KG1 (cell line): ENCODE measurements at regions not wholly inside any gene's neighbourhood (a gene's known extent, or its start where the extent isn't known, plus 50 kb on each side); places are given as distances from the start of the nearest gene placed in this dataset.
"Not testable (repeated sequence)": the region's sequence is repeated elsewhere in the genome, so short reads cannot be mapped to it uniquely, and the experiment has no call there.

ENCODE experiments used
- DNase-seq: peaks from one replicate; lab custom pipeline; 2025; lab: John Stamatoyannopoulos, UW

DNA sequence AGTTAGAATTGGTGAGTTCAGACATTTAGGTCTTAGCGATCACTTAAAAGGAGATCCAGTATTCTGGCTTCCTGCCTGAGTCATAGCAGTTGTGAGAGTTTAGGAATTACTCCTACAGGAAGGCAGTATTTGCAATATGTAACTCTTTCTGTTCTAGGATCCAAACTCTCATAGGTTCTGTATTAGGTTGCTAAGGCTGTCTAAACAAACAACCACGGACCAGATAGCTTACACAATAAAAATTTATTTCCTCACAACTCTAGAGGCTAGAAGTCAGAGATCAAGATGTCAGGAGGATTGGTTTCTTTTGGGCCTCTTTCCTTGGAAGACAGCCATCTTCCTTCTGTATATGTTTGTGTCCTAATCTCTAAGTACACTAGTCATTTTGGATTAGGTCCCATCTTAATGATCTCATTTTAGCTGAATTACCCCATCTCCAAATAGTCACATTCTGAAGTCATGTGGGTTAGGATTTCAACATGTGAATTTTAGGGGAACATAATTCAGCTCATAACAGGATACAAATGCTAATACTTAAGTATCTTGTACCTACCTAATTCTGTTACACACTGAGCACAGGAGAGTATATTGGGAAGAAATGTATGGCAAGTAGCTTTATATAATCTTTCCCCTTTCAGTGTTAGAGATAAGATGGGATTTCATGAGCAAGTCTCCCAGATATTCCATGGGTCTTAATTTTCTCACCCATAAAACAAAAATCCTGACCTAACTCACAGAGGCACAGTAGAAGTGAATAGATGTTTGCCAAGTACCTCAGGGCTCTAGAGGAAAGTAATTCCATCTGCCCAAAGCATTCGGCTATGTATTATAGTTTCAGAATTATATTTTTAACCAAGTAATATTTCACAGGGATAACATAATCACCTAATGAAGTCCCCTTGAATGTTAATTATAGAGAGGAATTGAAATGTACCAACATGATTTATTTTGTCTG lies 144.4 kb downstream of the PTBP2 start:
- no peak for DNase-seq

DNA sequence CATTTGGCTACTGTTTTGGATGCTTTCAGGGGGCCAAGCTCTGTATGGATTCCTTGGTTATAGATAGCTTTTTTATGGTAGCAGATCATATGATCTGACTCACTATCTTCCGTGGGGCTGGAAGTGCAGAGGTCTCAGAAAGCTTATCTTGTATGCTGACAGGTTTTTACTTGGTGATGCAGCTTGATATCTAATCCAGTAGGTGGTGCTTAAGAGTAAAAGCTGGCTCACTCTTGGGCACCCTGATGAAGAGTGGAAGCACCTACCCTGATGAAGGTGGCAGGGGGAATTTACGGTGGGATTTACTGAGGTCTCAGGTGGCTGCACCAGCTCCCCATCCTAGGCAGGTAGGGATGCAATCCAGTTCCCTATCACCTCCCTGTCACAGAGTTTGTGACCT lies 151.2 kb downstream of the PTBP2 start:
- no peak for DNase-seq

DNA sequence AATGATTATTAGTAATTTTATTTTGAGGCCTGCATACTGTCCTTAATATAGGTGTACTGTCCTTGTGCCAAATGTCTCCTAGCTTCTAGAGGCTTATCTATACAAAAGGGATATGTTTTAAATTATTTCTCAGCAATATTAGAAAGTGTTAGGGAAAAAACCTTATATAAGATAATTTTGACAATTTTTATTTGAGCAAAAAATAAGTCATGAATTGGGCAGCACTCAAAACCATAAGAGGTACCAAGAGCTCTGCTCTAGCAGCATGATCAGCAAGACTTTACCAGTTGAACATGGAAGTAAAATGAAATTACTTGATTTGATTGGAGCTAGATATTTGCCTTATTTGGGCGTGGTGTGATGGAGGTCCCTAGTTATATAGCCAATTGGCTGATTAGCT lies 157.1 kb downstream of the PTBP2 start:
- no peak for DNase-seq

DNA sequence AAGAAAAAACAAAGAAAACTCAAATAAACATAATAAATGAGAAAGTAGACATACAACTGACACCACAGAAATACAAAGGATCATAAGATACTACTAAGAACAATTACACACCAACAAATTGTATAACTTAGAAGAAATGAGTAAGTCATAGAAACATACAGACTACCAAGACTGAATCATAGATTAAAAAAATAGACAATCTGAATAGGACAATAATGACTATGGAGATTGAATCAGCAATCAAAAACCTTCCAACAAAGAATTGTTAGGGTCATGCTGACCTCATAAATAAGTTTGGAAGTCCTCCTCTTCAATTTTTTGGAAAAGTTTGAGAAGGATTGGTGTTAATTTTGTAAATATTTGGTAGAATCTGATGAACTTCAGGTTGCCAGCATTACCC lies 159.0 kb downstream of the PTBP2 start:
- no peak for DNase-seq

DNA sequence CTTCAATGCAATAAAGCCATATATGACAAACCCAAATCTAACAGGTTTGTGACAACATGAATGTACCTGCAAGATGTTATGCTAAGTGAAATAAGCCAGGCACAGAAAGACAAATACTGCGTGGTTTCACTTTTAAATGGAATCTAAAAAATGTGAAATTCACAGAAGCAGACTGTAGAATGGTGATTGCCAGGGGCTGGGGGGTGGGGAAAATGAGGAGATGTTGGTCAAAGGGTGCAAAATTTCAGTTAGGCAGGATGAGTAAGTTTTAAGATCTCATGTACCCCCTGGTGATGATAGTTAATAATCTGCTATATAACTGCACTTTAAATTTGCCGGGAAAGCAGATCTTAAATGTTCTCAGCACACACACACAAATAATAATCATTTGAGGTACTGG lies 160.5 kb downstream of the PTBP2 start:
- DNase-seq, result no peak

- DNase-seq, result no peak
Observed at GRCh38 chr1:96886474-96886873, 164.9 kb downstream of the PTBP2 start.

DNA sequence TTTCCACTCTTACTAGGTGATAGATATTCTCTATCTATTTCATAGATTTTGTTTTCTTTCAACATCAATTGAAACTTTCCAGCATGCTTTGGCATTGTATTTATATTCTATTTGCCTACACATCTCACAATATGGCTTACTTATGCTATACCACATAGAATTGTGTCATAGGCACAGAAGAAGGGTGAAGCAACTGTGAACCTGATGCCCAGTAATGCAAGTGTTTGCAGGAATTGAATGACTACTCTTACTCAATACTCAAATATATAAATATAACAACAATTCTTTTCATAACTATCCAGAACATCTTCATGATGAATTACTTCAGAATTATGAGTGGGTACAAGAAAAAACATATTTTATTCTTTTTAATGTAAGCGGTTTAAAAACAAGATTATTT lies 165.9 kb downstream of the PTBP2 start:
- DNase-seq, result no peak

DNA sequence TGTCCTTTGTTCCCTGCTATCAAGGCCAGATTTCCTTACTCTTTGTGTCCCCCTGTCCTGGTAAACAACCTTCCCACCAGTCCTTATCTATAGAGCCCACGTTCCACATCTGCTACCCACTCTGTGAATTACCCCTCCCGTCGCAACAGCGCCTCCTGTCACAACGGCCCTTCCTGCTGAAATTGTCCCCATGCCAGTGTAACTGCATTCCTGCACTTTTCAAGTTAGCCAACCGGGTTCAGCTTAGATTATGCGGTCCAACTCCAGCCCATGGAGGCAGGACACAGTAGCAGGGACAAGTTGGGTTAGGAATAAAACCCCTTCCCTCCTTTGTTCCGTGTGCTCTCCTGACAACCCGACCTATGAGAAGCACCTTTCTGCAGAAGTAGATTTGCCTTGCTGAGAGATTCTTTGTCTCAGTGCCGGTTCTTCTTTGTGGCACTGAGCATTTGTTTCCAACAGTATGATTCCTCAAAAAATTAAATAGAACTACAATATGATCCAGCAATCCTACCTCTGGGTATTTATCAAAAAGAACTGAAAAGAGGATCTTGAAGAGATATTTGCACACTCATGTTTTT lies 180.3 kb downstream of the PTBP2 start:
- DNase-seq, result no peak

DNA sequence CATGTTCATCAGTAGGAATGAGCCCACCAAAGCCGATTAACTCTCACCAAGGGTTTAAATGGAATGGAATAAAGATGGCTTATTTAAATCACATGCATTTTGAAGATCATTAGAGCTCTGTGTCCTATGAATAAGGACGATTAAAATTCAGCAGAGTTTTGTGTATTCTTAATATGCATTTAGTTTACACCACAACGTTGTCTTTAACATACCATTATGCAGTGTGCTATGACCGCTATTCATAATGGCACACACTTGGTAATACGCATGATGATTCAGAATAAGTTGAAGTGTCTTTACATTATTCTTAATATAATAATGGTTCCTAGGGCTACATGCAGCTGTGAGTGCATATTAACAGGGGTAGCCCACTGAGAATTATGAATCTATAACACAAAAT lies 190.7 kb downstream of the PTBP2 start:
- DNase-seq, result no peak

DNA sequence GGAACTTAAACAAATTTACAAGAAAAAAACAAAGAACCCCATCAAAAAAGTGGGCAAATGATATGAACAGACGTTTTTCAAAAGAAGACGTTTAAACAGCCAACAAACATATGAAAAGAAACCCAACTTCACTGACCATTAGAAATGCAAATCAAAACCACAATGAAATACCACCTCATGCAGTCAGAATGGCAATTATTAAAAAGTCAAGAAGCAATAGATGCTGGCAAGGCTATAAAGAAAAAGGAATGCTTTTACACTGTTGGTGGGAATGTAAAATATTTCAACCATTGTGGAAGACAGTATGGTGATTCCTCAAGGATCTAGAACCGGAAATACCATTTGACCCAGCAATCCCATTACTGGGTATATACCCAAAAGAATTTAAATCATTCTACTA lies 194.1 kb downstream of the PTBP2 start:
- not testable (repeated sequence) for DNase-seq

- DNase-seq, result no peak
Observed at GRCh38 chr1:96918406-96918805, 196.8 kb downstream of the PTBP2 start.

DNA sequence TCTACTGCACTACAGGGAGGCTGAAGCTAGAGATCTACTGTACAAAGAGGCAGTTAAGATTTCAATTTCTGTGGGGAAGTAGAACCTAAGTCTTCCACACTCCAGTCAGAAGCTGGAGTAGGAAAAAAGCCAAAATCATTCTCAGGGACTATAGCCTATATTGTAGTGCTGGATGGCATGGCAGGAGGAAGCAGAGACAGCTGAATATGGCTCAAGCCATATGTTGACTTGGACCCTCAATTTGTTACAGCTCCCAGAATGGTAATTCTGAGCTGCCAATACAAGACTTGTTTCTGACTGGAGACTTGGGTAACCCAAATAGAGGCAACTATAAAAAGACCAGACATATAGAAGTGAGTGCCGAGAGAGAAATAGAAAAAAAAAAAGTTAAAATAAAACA lies 200.6 kb downstream of the PTBP2 start:
- DNase-seq, result no peak

DNA sequence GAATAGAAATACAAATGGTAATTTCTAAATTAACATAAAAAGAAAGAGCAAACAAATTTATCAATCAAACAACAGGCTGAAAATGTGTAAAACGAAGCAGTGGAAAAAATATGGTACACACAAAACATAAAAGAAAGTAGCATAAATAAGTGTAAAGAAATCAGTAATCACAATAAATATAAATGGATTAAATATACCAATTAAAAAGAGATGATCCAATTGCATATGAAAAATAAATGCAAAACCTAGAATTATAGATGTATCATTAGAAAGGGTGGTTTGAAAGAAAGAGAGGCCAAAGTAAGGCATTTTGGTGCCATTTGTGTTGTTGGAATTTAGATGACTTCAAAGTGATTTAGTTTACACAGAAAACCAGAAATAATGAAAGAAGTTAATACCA lies 202.2 kb downstream of the PTBP2 start:
- DNase-seq, result no peak

DNA sequence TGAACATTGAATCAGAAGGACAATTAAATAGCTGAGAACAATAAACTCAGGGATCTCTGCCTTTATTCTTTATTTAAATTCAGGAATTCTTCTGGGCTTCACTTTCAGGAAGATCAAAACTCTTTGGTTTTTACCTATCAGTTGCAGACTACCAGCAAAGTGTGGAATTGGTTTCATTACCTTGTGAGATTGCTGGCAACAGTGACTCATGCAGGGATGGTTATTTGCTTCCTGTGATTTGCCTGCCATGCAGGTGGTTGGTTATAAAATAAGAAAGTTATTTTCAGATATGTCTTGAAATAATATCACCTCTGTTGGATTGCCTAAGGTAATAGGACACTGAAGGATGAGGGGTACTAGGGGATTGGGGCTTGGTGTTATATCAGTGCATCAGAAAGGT lies 204.6 kb downstream of the PTBP2 start:
- no peak for DNase-seq

GRCh38 chr1:96927125-96927524 lies 205.5 kb downstream of the PTBP2 start:
- DNase-seq, result no peak

DNA sequence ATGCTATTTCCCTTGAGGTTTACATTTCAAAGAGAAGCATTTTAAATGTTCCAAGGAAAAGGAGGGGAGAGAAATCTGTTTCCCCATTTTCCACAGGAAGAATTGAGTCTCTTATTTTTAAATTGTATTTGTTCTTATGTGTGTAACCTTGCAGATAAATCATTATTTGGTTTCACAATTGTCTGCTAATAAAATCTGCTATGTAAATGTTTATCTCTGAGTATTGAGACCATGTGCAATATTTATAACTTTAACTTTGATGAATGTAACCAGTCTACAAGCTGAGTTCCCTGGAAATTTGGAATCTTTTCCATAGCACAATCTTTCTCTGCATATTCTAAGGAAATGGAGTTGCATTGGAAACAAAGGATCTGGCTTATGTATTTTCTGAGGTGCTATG lies 209.6 kb downstream of the PTBP2 start:
- no peak for DNase-seq

GRCh38 chr1:96934282-96934681 lies 212.7 kb downstream of the PTBP2 start:
- DNase-seq, result no peak

- no peak for DNase-seq
Observed at GRCh38 chr1:96944432-96945092, 223.0 kb downstream of the PTBP2 start.

- no peak for DNase-seq
Observed at GRCh38 chr1:96945509-96946084, 224.0 kb downstream of the PTBP2 start.

- DNase-seq, result no peak
Observed at GRCh38 chr1:96955307-96956012, 233.9 kb downstream of the PTBP2 start.

DNA sequence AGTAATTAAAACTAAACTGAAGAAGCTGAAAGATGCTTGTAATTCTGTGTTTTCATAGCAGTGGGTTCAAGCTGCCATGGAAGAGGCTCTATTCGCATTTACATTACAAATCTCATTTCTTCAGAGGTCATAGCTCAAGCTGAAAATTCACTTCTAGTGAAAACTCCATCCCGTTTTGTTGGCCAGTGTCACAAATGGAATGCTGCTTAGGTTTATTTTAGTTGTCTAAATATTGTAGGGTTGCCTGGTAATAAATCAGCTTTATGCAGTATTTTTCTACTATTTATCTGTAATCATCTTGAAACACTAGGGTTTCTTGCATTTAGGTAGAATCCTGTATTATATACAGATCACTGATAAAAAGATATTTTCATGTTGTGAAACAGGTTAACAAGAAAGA lies 240.6 kb downstream of the PTBP2 start:
- DNase-seq, result no peak

DNA sequence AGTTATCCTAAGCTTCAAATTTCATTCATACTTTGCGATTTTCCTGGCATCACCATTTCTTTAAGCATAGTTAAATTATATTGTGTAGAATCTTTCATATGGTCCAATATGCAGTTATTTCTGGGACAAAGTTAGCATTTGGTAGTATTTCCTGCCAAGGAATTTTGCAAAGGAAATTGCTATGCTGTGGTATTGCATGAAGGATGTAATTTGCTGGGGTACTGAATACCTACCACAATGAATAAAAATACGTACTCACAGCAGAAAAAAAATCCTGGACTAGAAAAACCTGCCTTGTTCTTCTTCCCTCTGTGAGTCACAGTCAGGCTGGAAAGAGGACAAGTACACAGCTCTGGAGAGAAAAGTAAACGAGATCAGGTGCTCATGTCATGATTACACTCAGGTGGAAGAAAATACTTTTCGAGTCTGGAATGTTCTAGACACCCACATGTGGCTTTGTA lies 241.2 kb downstream of the PTBP2 start:
- DNase-seq, result no peak
